K562 (cell line): ENCODE measurements at regions not wholly inside any gene's neighbourhood (a gene's known extent, or its start where the extent isn't known, plus 50 kb on each side); places are given as distances from the start of the nearest gene placed in this dataset.

Experiments used
- PRPF4 ChIP-seq: fragments of 200-400 bp; formaldehyde crosslinking; IDR thresholded peaks from one replicate; pipeline ENCODE4 v1.6.1; 2017; ENCODE audit warnings: low read length, low read depth, mild to moderate bottlenecking; ENCODE audit not compliant: insufficient read depth, poor library complexity, severe bottlenecking
- SREBF2 ChIP-seq: sonication (generic); formaldehyde crosslinking; IDR thresholded peaks from 2 replicates; pipeline ENCODE4 v1.4.0; 2020; ENCODE audit warnings: mild to moderate bottlenecking, missing genetic modification reagents
- TF ChIP-seq, protein P1 (sequence below): fragments of 250-450 bp; sonication (Bioruptor Pico); IDR thresholded peaks from 2 replicates; pipeline ENCODE4 v1.8.0; 2022; ENCODE audit warnings: moderate library complexity, mild to moderate bottlenecking, inconsistent platforms
- TF ChIP-seq, protein P2 (sequence below): sonication (generic); formaldehyde crosslinking; IDR thresholded peaks from 2 replicates; pipeline ENCODE4 v1.8.0; 2022; ENCODE audit warnings: mild to moderate bottlenecking, missing genetic modification reagents
- TF ChIP-seq, protein P3 (sequence below), 3 experiments: fragments of 200-800 bp in 1 of 3; fragments of 250-450 bp in 1 of 3; fragments of 450-650 bp in 1 of 3; sonication (Bioruptor Pico) in 1 of 3; sonication (Bioruptor generic) in 1 of 3; formaldehyde crosslinking in 1 of 3; IDR thresholded peaks; 2 replicates each; pipeline versions ENCODE4 v1.6.1 to v1.8.0; 2016 to 2022; ENCODE audit warnings: mild to moderate bottlenecking in 2 of 3, missing genetic modification characterization in 2 of 3, missing compliant biosample characterization in 1 of 3, moderate library complexity in 1 of 3

DNA sequence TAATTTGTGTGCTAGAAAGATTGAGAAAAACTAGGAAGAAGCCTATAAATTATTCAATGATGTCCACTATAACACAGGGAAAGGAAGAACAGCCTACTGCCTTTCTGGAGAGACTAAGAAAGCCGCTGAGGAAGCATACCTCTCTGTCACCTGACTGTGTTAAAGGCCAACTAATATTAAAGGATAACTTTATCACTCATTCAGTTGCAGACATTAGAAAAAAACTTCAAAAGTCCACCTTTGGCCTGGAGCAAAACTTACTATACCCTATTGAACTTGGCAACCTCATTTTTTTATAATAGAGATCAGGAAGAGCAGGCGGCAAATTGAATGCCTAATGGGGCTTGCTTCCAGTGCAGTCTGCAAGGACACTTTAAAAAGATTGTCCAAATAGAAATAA, 309.5 kb upstream of the HSFY2 start:
- TF ChIP-seq SREBF2 (CRISPR knock-in tag), result no peak
- no peak for TF ChIP-seq PRPF4
- TF ChIP-seq, protein P1, sequence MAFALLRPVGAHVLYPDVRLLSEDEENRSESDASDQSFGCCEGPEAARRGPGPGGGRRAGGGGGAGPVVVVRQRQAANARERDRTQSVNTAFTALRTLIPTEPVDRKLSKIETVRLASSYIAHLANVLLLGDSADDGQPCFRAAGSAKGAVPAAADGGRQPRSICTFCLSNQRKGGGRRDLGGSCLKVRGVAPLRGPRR, result no peak
- TF ChIP-seq, protein P2, sequence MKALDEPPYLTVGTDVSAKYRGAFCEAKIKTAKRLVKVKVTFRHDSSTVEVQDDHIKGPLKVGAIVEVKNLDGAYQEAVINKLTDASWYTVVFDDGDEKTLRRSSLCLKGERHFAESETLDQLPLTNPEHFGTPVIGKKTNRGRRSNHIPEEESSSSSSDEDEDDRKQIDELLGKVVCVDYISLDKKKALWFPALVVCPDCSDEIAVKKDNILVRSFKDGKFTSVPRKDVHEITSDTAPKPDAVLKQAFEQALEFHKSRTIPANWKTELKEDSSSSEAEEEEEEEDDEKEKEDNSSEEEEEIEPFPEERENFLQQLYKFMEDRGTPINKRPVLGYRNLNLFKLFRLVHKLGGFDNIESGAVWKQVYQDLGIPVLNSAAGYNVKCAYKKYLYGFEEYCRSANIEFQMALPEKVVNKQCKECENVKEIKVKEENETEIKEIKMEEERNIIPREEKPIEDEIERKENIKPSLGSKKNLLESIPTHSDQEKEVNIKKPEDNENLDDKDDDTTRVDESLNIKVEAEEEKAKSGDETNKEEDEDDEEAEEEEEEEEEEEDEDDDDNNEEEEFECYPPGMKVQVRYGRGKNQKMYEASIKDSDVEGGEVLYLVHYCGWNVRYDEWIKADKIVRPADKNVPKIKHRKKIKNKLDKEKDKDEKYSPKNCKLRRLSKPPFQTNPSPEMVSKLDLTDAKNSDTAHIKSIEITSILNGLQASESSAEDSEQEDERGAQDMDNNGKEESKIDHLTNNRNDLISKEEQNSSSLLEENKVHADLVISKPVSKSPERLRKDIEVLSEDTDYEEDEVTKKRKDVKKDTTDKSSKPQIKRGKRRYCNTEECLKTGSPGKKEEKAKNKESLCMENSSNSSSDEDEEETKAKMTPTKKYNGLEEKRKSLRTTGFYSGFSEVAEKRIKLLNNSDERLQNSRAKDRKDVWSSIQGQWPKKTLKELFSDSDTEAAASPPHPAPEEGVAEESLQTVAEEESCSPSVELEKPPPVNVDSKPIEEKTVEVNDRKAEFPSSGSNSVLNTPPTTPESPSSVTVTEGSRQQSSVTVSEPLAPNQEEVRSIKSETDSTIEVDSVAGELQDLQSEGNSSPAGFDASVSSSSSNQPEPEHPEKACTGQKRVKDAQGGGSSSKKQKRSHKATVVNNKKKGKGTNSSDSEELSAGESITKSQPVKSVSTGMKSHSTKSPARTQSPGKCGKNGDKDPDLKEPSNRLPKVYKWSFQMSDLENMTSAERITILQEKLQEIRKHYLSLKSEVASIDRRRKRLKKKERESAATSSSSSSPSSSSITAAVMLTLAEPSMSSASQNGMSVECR (CRISPR knock-in tag), result no peak
- TF ChIP-seq, protein P3, sequence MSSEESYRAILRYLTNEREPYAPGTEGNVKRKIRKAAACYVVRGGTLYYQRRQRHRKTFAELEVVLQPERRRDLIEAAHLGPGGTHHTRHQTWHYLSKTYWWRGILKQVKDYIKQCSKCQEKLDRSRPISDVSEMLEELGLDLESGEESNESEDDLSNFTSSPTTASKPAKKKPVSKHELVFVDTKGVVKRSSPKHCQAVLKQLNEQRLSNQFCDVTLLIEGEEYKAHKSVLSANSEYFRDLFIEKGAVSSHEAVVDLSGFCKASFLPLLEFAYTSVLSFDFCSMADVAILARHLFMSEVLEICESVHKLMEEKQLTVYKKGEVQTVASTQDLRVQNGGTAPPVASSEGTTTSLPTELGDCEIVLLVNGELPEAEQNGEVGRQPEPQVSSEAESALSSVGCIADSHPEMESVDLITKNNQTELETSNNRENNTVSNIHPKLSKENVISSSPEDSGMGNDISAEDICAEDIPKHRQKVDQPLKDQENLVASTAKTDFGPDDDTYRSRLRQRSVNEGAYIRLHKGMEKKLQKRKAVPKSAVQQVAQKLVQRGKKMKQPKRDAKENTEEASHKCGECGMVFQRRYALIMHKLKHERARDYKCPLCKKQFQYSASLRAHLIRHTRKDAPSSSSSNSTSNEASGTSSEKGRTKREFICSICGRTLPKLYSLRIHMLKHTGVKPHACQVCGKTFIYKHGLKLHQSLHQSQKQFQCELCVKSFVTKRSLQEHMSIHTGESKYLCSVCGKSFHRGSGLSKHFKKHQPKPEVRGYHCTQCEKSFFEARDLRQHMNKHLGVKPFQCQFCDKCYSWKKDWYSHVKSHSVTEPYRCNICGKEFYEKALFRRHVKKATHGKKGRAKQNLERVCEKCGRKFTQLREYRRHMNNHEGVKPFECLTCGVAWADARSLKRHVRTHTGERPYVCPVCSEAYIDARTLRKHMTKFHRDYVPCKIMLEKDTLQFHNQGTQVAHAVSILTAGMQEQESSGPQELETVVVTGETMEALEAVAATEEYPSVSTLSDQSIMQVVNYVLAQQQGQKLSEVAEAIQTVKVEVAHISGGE (CRISPR knock-in tag; IDR thresholded peaks at IDR 0.05), result no peak
